Epithelial cell of proximal tubule (primary cell): ENCODE measurements at regions not wholly inside any gene's neighbourhood (a gene's known extent, or its start where the extent isn't known, plus 50 kb on each side); places are given as distances from the start of the nearest gene placed in this dataset.

Source experiments
- DNase-seq: peaks from one replicate; pipeline ENCODE4 v3.0.0-alpha.2; 2011; ENCODE audit warnings: low read depth
- H3K4me3 ChIP-seq: 2 replicates; pipeline ENCODE4 v1.5.1; 2011; ENCODE audit warnings: low read depth, mild to moderate bottlenecking, low read length
- TF ChIP-seq, protein P1 (sequence below): conservative IDR thresholded peaks from 2 replicates; pipeline ENCODE4 v1.5.1; 2012; ENCODE audit warnings: low read depth, mild to moderate bottlenecking, low read length

DNA sequence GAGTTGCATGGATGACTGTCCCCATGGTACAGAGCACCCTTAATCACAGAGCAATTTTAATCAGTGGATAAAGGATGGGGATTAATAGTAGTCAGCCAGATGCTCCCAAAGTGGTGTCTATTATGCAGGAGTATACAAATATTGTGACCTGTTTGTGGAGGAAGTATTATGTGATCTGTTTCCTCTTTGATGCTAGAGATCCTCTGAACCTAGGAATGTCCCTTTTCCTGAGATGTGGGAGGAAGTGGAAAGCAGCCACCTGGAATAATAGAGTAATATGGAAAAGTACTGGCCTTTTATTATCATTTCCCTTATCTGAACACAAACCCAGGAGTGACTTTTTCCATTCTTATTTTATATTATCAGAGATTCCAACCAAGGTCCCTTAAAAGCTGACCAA is 94.2 kb upstream of the EFEMP1 start:
- TF ChIP-seq, protein P1, sequence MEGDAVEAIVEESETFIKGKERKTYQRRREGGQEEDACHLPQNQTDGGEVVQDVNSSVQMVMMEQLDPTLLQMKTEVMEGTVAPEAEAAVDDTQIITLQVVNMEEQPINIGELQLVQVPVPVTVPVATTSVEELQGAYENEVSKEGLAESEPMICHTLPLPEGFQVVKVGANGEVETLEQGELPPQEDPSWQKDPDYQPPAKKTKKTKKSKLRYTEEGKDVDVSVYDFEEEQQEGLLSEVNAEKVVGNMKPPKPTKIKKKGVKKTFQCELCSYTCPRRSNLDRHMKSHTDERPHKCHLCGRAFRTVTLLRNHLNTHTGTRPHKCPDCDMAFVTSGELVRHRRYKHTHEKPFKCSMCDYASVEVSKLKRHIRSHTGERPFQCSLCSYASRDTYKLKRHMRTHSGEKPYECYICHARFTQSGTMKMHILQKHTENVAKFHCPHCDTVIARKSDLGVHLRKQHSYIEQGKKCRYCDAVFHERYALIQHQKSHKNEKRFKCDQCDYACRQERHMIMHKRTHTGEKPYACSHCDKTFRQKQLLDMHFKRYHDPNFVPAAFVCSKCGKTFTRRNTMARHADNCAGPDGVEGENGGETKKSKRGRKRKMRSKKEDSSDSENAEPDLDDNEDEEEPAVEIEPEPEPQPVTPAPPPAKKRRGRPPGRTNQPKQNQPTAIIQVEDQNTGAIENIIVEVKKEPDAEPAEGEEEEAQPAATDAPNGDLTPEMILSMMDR = no peak
- no peak overlapping the region for H3K4me3 ChIP-seq
- DNase-seq = no peak

GRCh38 chr2:56018267-56018666 is 94.7 kb upstream of the EFEMP1 start:
- TF ChIP-seq, protein P1 = no peak
- H3K4me3 ChIP-seq = no peak overlapping the region
- DNase-seq = no peak

- TF ChIP-seq, protein P1 = no peak
- H3K4me3 ChIP-seq = no peak overlapping the region
Observed at GRCh38 chr2:56021136-56021474, 97.5 kb upstream of the EFEMP1 start.

GRCh38 chr2:56021579-56021978 is 98.0 kb upstream of the EFEMP1 start:
- DNase-seq = no peak
- TF ChIP-seq, protein P1 = no peak
- no peak overlapping the region for H3K4me3 ChIP-seq

More at GRCh38 chr2:56021136-56021474, 97.5 kb upstream of the EFEMP1 start:
- DNase-seq = no peak

DNA sequence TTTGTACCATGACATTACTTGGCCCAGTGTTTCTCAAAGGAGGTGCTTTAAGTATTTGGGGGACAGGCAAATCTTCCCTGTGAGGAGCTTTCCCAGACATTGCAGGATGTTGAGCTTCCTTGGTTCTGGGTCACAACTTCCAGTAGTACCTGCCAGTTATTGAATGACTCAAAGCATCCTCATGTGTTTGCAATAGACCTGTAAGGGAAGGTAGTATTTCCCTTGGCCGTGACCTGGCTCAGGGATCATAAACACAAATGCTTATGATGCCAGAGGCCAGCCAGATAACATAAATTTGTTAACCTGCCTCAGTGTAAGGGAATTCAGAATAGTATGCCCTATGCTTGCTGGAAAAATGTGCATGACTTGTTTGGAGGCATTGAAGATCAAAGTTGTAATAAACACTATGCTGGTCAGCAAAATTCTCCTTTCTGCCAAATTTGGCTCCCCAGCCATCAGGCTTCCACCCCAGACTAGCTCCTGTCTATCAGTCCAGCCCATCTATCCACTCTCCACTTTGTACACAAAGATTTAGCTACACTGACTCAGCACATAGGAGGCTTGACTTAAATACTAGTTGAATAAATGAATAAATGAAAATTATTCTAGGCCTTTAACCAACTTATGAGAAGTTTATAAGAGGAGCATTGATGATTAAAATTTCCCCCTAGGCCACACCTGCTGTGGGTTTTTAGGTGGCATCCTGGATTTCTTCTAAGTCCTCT is 102.0 kb upstream of the EFEMP1 start:
- DNase-seq = no peak
- no peak overlapping the region for H3K4me3 ChIP-seq

GRCh38 chr2:56026828-56027227 is 103.2 kb upstream of the EFEMP1 start:
- no peak overlapping the region for H3K4me3 ChIP-seq
- TF ChIP-seq, protein P1 = no peak
- DNase-seq = no peak

More for the DNA sequence above, 102.0 kb upstream of the EFEMP1 start:
- TF ChIP-seq, protein P1 = no peak

DNA sequence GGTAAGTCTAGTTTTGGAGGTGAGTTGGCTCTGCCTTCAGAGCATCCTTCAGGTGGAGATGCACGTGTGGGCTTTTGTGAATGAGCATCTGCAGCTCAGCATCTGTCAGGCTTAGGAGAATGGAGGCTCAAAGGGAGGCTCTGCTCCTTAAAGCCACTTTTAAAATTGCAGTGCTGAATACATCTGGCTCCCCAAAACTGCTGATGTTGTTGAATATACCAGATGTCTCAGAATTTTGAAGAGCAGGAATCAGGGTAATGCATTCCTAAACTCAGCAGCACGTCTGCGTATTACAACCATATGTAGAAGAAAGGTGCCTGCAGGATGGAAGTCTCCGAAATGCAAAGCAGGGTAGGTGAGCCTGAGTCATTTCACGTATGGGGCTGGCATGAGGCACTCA is 106.5 kb upstream of the EFEMP1 start:
- TF ChIP-seq, protein P1 = no peak
- DNase-seq = no peak
- H3K4me3 ChIP-seq = no peak overlapping the region
